HCT116 (cell line): ENCODE measurements at regions not wholly inside any gene's neighbourhood (a gene's known extent, or its start where the extent isn't known, plus 50 kb on each side); places are given as distances from the start of the nearest gene placed in this dataset.

Source experiments
- POLR2A ChIP-seq: IDR thresholded peaks from 2 replicates; pipeline ENCODE4 v1.7.0; 2011; ENCODE audit warnings: borderline replicate concordance; ENCODE audit not compliant: insufficient read depth, insufficient read length; ENCODE audit errors: extremely low read depth
- POLR2AphosphoS5 ChIP-seq: IDR thresholded peaks from 2 replicates; pipeline ENCODE4 v1.6.1; 2011; ENCODE audit warnings: mild to moderate bottlenecking, low read depth, low read length, moderate library complexity
- RAD21 ChIP-seq: IDR thresholded peaks from 2 replicates; pipeline ENCODE4 v1.6.1; 2012; ENCODE audit warnings: low read depth, mild to moderate bottlenecking
- SP1 ChIP-seq: IDR thresholded peaks from 2 replicates; pipeline ENCODE4 v1.6.1; 2012; ENCODE audit warnings: low read depth
- TF ChIP-seq, protein P1 (sequence below), 3 experiments: fragments of 200-600 bp in 1 of 3; sonication (generic) in 1 of 3; IDR thresholded peaks in 2 of 3; conservative IDR thresholded peaks in 1 of 3; 2 replicates each; pipeline ENCODE4 v1.5.1; 2012 to 2017; ENCODE audit warnings: low read depth in 2 of 3, low read length in 2 of 3, antibody characterized with exemption in 1 of 3, borderline replicate concordance in 1 of 3, control low read depth in 1 of 3, mild to moderate bottlenecking in 1 of 3, mixed read lengths in 1 of 3, mixed run types in 1 of 3, moderate library complexity in 1 of 3; ENCODE audit not compliant: insufficient read depth in 1 of 3
- TF ChIP-seq, protein P2 (sequence below): IDR thresholded peaks from 2 replicates; pipeline ENCODE4 v1.6.1; 2012
- TF ChIP-seq, protein P3 (sequence below): IDR thresholded peaks from 2 replicates; pipeline ENCODE4 v1.6.1; 2012

DNA sequence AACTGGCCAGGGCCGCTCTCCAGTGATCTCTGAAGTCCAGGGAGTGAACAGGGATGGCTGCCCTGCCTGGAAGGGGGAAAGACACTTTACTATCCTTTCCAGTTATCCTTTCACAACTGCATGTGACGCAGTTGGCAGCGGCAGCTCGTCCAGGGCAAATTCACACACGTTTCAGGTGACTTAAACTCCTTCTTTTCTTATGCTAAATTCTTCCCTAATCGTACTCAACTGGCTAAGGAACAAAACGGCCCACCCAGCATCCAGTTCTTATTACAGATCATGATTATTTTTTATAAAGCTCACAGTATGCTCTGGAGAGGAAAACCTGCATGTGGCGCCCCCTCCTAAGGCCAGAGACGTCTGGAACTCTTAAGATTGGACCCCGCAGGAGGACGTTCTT is 767.1 kb downstream of the UQCRFS1 start:
- no peak for TF ChIP-seq SP1
- no peak for TF ChIP-seq RAD21
- TF ChIP-seq, protein P1, sequence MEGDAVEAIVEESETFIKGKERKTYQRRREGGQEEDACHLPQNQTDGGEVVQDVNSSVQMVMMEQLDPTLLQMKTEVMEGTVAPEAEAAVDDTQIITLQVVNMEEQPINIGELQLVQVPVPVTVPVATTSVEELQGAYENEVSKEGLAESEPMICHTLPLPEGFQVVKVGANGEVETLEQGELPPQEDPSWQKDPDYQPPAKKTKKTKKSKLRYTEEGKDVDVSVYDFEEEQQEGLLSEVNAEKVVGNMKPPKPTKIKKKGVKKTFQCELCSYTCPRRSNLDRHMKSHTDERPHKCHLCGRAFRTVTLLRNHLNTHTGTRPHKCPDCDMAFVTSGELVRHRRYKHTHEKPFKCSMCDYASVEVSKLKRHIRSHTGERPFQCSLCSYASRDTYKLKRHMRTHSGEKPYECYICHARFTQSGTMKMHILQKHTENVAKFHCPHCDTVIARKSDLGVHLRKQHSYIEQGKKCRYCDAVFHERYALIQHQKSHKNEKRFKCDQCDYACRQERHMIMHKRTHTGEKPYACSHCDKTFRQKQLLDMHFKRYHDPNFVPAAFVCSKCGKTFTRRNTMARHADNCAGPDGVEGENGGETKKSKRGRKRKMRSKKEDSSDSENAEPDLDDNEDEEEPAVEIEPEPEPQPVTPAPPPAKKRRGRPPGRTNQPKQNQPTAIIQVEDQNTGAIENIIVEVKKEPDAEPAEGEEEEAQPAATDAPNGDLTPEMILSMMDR (IDR thresholded peaks at IDR 0.05 in 2 of 3, conservative IDR thresholded peaks at IDR 0.05 in 1 of 3; ENCODE audit: borderline replicate concordance in 1 of 3, insufficient read depth in 1 of 3, low read depth in 2 of 3, low read length in 2 of 3), result no peak
- TF ChIP-seq, protein P2, sequence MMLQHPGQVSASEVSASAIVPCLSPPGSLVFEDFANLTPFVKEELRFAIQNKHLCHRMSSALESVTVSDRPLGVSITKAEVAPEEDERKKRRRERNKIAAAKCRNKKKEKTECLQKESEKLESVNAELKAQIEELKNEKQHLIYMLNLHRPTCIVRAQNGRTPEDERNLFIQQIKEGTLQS, result no peak
- TF ChIP-seq POLR2AphosphoS5, result no peak
- no peak for TF ChIP-seq POLR2A
- TF ChIP-seq, protein P3, sequence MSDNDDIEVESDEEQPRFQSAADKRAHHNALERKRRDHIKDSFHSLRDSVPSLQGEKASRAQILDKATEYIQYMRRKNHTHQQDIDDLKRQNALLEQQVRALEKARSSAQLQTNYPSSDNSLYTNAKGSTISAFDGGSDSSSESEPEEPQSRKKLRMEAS, result no peak
